Activated CD4-positive, CD25-positive, alpha-beta regulatory T cell (primary cell): ENCODE measurements at regions not wholly inside any gene's neighbourhood (a gene's known extent, or its start where the extent isn't known, plus 50 kb on each side); places are given as distances from the start of the nearest gene placed in this dataset.

Source experiments
- DNase-seq, 4 experiments: peaks; one replicate each; lab custom pipeline; 2025; lab: John Stamatoyannopoulos, UW

DNA sequence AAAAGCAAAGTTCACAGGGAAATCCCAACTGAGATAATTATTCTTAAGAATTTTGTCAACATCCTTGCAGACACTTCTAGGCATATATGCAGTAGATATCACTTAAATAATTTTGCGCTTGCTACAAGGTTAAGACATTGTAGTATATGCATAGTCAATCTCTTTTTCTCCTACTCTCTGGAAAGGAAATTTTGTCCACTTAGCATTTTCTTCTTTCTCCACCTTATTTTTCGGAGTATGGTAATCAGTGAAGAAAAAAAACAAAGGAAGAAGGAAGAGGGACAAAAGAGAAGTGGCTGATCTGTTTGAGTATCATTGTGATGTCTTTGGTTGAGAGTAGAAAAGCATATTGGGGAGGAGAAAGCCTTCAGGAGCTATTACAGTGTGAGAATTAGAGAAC is 104.6 kb downstream of the LACC1 start:
- DNase-seq = no peak

DNA sequence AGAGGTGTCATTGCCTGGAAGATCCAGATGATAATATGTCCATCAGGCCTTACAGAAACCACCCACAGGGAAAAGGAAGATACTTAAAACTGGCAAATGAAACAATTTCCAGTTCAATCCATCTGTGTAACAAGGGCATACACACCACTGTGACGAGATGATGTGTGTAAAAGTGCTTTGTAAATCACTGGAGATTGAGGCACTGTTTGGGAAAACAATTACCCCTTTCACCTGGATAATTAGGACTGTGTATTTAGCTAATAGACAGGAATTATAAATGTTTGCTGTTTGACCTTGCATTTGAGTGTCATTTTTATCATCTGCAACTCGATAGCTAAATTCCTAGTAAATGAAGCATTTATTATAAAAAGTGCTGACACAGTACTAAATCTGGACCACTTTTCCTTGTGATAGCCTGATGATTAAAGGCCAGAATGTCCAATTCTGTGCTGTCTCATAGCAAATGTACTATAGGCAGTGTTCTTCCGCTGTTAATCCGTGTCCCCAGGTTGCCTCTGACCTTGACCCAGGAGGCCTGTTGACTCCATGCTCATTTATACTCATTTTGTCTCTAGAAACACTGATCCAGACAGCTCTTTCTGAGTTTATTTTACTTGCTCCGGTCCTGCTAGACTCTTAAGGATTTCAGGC is 105.8 kb downstream of the LACC1 start:
- DNase-seq = no peak

DNA sequence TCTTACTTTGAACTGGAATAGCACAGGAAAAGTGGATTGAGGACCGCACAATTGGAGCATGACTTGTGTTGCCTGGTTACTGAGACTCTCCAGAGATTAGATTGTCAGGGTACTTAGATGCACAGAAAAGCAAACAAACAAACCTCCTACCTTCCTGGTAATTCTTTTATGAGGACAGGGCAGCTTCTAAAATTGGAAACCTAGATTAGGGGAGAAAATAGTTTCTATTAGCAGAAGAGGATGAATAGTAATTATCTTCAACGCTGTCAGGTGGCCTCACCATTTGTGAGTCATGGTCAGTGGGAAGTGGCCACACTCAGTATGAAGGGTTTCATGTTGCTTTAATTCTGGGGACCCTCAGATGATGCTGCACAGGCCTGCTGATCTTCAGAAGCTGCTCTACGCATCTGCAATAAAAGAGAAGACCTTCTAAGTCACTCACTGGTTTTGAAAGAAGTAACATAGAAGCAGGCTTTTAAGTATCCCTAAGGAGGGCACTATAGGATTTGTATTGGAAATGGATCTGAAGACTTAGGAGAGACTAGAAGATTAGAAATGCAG is 106.8 kb downstream of the LACC1 start:
- DNase-seq = no peak

DNA sequence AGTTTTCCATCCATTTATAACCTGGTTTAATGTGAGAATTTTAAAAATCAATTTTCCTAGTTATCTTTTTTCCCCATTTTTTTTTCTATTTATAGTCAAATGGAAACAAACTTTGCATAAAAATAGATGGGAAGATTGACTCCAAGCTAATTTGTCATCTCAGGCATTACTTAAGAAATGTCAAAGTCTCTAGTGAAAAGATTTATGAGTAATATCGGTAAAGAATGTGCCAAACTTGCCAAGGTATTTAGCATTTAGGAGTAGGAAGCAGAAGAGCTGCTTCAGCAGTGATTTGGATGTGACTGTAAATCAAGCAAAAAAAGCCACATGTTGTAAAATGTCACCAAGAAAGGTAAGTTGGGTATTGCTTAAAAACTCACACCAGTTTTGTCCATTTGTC is 108.6 kb downstream of the LACC1 start:
- no peak for DNase-seq

DNA sequence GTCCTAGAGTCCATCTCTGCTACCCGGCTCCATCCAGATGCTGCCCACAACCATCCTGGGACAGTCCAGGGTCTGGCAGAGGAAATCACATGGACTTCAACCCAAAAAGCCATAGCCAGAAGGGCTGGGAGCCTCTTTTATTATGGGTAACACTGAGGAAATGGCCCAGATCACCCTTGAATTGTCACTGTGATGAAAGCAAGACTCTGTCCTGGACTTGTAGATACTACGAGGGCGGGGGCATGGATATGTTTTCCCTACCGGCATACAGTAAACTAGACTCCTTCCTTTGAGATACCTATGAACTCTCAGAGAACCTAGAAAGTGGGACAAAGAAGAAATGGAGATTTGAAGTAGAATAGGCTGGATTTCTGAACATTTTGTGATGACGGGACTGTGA is 110.3 kb downstream of the LACC1 start:
- DNase-seq = no peak

DNA sequence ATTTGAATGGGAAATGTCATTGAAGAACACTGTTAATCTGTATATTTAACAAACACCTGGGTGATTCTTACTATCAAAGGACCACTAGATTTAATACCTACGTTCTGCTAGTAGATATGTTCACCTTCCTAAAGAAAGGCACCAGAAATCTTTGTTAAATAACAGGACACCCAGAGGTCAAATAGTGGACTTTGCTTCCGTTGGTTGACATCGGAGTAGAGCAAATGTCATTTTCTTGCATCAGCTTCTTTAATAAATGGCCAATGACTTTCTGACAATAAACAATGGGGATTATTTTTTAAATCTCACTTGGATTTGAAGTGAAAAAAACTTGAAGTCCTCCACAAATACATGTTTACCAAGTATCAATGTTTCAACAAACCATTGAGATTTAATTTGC is 111.1 kb downstream of the LACC1 start:
- no peak for DNase-seq

DNA sequence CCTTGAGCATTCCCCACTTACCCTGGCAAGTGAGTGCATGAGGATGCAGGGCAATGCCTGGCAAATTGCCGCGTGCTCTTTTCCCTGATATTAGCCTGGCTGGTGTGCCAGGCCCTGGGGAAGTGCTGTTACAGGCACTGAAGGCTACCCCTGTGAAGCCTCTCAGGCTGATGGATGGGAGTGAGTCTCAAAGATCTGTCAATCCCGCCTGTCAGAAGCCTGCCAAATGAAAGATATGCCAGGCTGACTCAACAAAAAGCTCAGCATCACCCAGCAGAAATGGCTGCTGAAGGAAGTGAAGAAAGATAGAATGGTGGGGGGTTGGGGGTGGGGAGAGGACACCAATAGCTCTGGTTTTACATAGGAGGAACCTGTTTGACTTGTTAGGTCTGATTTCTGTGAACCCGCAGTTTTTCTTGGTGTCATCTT is 112.1 kb downstream of the LACC1 start:
- DNase-seq = no peak

DNA sequence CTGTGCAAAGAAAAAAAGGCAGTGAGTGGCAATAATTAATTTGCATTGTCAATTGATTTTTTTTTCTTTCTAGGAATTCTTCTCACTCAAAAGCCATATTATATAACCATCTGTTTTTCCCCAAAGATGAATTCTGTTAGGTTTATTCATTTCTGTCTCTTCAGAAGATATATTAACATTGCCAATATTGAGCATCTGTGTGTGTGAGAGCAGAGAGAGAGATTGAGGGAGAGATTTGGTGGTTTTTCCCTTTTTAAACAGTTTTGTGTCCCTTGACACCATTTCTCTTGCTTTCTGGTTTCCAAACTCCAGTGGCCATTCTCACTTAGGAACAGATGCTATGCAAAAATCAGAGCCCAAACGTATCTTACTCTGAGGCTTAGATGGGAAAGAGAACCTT is 112.5 kb downstream of the LACC1 start:
- DNase-seq = no peak

DNA sequence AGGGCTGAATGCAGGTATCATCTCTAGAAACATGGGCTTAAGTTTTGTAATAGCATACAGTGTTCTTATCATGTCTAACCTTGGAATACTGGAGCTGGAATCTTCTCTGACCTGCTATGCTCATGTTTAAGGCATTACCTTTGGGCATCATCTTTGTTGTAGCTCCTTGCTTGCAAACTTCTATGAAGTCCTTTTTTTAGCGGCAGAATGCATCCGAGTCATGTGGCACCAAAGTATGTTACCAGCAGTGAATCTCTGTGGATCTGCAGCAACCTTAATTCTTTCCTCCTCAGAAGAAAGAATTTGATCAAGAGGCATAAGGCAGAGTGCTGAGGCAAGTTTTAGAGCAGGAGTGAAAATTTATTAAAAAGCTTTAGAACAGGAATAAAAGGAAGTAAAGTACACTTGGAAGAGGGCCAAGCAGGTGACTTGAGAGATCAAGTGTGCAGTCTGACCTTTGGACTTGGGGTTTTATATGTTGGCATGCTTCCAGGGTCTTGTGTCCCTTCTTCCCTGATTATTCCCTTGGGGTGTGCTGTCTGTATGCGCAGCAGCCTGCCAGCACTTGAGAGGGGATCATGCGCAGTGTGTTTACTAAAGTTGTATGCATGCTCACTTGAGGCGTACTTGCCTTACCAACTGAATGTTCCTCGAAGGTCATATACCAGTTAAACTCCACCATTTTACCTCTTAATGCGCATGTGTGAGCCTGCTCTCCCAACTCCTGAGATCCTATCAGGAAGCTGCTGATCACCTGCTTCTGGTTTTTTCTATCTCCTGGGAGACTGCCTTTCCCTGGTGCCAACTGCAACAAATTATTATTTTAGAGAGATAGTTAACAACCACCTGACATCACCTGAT is 115.5 kb downstream of the LACC1 start:
- DNase-seq = no peak

DNA sequence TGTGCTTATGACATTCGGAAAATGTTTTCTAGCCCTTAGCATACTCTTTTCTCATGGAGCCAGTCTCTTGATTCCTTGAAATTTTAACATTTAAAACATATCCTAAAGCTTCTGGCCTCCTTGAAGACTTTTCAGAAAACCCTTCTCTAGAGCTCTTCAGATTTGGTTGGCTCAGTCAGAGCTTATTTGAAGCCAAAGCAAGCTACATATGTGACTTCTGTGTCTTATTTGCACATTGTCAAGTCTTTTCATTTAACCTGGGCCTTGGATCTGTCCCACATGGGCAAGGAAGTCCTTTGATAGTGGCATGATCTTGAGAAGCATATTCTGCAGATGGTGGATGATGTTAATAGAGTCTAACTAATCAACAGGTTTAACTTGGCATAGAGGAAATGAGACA is 116.5 kb downstream of the LACC1 start:
- DNase-seq = no peak

DNA sequence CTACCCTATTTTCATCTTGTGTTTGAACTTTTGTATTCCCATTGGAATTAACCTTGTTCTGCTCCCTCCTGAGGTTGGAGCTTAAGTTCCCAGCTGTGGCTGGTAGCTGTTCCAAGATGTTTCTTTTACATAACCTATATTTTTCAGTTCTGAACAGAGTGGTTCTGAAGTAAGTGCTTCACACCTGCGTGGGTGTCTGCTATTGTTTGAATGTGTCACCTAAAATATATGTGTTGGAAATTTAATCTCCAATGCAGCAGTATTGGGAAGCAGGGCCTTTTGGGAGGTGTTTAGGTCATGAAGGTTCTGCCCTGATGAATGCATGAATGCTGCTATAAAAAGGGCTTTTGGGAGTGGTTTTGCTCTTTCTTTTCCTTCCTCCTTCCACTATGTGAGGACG is 123.8 kb downstream of the LACC1 start:
- DNase-seq = no peak

DNA sequence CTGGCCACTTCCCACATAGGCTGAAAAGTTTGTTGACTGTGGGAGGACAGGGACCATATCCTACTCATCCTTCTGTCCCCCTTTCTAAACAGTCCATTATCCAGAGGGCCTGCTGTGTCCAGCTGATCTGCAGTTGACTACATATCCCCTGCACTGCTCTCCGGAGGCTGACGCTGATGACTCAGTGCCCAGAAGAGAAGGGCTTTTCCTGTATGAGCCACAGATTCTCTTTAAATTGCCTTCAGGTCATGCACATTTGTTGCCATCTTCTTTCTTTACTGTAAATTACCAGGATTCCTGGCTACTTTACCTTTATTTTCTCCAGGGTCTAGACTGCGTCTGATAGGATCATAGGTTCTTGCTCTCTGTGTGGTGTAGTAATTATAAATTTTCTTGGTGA is 125.2 kb downstream of the LACC1 start:
- DNase-seq = no peak

DNA sequence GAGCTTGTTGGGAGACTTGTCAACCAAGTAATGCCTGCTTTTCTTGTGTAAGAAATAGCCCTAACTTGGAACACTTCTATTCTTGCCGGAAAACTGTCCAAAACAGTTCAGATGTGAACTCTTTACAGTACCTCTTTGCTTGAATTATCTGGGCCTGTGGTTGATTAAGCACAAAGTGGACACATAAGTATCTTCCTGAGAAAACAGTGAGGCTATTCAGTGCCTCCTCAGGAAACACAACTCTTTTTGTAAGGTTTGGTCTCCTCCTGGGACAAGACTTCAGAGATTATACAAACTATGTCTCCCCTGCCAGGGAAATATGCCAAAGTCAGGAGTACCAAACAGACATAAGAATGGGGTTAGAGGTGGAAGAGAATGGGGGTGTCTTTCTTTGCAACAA is 127.7 kb downstream of the LACC1 start:
- no peak for DNase-seq

DNA sequence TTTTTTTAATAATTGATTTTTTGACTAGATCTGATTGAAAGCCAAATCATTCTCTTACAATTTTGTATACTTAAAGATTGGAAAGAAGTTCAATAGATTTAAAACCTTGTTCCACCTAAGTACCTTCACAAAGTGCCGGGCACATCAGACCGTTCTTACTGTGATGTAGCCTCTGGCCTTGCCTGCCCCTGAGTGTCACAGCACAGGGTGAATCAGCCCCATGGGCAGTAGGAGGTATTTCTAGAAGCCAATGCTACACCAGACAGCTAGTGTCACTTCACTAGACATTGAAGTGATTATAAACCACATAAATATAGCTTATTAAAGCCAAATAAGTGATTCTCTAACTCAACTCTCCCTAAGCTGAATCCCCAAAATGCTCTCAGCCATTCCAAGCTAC is 131.3 kb downstream of the LACC1 start:
- no peak for DNase-seq

DNA sequence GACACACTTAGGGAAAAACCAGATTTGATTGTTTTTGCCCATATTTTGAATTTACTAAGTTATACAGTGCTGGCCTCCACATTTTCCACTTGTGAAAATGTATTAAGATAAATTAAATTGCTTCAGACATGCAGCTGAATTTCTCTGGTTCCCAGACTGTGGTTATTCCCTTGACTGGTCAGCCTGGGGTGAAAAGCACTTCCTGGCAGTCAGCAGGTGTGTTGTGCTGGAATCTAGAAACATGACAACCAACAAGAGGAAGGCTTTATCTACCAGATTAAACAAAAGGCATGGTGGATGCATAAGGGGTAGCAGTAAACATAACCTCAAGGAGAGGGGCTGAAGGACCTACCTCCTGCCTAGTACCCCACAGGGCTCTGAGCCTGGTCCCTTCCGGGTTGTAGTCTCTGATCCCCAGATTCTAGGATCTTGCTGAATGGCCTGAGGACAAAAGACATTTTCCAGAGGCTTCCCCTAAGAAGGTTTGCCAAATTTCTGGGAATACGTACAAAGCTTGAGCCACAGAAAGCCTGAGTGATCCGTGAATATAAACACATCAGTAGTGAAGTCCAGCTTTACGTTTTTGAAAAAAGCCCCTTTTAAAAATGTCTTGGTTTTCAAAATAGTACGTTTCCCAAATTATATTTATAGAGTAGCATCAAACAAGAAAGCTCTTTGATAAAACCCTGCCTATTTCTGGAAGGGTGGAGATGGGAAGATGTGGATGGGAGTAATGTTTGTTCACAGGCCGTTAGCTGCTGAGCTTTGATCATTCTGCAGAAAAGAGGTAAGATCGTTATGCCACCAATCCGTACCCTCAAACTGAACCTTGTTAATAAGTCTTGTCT is 133.4 kb downstream of the LACC1 start:
- DNase-seq = no peak

DNA sequence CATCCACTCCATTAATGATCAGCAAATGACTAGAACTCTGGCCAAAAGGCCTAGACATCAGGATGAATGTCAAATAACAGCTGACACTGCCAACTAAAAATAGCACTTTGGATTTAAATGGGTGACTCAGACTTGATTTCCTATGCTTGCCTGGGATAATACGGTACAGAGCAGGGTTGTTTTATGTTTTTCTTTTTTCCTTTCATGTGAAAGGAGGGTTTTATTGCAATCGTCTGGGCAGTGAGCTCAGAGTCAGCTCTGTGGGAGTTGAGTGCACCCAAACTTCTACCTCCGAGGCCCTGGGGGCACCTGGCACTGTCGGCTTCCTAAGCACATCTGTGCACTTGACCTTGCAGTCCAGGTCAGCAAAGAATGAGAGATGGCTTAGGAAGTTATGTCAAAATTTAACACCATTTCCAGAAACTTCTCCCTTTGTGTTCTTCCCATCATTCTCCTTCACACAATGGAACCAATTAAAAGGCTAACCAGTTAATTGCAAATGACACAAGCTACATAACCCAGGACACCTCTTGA is 134.1 kb downstream of the LACC1 start:
- no peak for DNase-seq

DNA sequence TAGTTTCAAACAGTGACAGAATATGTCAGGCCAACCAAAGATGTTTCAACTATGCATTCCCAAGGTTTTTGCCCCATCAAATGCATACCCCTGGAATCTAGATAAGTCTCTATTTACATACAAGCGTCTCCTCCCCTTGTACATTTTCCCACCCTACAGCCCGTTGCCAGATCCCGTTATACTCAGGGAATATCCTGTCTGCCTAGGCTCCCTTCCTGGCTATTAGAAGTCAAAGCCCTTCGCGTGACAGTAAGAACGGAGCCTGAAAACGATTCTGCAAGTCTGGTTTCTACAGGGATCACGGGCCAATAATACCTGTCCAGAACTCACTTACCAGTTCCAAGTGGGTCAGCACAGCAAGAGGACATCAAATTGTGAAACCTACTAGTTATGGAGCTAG is 134.8 kb downstream of the LACC1 start:
- no peak for DNase-seq

DNA sequence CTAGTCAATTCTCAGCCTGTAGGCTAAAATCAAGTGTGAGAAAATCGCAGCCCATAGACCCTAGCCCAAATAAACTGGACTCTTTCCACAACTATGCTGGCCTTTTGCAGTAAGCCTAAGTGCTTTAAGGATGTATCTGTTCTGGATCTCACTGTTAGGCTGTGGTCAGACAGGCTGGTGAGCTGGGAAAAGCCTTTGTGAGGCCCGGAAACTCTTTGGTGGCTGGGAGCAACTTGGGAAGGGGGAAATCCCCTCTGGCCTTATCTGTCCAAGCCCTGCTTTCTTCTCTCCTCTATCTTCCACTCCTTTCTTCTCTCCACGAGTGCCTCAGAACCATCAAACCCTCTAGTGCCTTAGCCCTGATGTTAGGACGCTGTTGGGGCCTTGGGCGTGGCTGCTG is 135.4 kb downstream of the LACC1 start:
- no peak for DNase-seq

DNA sequence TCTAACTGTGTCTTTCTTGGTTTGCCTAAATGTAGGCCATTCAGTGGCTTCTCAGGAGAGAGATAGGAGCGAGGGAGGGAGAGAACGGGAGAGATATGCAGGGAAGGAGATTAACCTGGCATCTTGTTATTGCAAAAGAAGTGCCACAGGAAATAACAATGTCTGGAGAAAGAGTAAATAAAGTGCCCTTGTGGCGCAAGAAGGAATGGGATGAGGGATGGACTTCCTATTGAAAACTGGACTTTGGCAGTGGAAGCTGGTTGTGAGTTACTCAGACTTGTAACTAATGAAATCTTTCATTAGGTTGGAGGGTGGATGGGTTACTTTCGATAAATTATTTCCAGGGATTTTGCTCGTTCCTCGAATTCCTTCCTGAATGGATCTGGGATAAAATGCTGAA is 136.1 kb downstream of the LACC1 start:
- no peak for DNase-seq

DNA sequence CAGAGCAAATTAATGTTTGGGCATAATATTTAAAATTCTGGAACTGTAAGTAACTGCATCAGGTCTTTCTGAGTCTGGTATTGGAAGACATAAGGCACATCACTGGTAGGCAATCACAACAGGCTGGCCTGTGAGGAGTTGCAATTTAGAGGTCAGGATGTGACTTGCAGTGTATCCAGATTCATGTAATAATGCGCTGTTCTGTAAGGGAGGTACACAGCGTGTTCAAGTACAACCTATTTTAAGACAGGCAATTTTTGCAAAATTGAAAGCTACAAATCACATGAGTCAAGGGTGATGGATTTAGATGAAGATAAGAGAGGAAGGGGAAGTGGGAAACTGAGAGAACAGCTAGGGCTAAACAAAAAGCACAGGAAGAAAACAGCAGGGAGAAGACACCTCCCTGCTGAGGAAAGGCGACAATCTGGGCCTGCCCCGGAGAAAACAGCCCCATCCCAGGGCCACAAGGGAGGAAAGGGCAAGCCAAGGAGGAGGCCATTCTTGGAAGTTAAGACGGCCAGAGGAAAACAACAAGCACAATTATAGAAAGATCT is 138.1 kb downstream of the LACC1 start:
- DNase-seq = no peak

DNA sequence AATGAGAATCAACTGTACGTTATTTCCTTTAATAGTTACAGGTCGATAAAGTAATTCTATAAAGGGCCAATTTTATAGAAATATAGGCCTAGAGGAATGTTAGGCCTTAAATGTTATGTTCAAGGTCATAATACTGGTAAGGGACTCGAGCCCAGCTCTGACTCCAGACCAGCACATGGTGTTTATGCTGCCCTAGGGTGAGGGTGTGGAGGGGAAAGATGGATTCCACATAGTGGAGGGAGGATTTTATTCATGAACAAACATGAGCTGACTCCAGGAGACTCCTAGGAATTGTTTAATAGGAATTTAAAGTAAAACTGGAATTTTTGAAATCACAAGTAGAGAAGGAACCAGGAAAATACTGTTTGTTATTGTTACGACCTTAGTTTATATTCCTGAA is 139.9 kb downstream of the LACC1 start:
- DNase-seq = no peak

DNA sequence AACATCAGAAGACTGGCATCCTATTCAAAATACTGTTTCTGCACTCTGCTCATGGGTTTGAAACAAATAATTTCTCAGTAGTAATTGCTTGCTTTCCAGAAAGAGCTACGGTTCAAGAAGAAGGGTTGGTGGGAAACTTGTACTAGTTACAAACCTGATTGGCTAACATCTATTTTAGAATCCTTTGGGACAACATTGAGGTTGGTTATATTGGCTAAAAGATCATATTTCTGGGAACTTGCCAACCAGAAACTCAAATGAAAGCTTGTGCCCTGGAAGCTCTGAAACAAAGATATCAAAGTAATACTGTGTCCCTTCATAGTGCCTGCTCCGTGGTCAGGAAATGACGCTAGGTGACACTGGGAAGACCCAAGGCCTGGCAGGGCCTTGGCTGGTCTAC is 141.7 kb downstream of the LACC1 start:
- DNase-seq = no peak
